Tongue (tissue), 1 donor: ENCODE measurements at regions not wholly inside any gene's neighbourhood (a gene's known extent, or its start where the extent isn't known, plus 50 kb on each side); places are given as distances from the start of the nearest gene placed in this dataset.
"Not testable (repeated sequence)": the region's sequence is repeated elsewhere in the genome, so short reads cannot be mapped to it uniquely, and the experiment has no call there.

Experiments
- DNase-seq: peaks from one replicate; pipeline ENCODE4 v3.0.0-alpha.2; 2015

DNA sequence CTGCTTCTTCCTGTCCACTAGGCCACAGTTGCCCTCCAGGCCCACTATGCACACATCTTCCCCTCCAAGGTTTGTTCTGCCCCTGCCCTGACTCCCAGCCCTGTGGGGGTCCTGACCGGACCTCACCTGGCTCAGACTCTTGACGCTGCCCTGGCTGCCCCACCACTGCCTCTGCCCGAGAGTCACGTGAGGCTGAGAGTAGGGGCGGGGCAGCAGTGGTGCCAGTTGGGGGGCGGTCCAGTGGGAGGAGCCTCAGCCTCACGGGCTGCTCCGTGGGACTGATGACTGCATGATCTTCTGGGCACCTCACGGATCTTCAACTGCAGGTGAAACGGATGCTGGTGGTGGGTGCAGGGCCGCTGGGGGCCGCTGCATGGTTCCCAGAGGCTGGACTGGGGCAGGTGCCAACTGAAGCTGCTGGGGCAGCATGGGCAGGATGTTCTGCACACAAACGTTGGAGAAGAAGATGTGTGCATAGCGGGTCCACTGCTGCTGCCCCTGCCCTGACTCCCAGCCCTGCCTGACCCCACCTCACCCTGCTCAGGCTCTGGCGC is 77.6 kb downstream of the HHIPL2 start:
- not testable (repeated sequence) for DNase-seq

DNA sequence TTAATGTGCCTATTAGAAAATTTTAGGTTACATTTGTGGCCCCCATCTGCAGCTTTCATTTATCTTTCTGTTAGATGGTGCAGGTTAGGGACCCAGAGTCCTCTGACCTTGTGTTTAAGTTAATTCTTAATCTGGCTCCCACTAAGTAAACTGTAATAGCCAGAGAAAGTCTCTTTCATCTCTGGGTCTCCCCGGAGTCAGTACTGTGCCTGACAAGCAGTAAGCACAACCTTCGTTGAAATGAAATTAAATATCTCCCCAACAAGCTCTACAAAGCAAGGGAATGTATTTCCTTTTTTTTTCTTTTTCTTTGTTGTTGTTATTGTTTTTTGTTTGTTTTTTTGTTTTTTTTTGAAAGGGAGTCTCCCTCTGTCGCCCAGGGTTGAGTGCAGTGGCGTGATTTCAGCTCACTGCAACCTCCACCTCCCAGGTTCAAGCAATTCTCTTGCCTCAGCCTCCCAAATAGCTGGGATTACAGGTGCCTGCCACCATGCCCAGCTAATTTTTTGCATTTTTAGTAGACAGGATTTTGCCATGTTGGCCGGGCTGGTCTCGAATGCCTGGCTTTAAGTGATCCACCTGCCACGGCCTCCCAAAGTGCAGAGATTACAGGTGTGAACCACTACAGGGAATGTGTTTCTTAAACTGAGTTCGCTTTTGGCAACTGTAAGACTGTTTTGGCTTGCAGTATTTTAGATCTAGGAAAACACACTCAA is 81.6 kb downstream of the HHIPL2 start:
- DNase-seq: no peak

DNA sequence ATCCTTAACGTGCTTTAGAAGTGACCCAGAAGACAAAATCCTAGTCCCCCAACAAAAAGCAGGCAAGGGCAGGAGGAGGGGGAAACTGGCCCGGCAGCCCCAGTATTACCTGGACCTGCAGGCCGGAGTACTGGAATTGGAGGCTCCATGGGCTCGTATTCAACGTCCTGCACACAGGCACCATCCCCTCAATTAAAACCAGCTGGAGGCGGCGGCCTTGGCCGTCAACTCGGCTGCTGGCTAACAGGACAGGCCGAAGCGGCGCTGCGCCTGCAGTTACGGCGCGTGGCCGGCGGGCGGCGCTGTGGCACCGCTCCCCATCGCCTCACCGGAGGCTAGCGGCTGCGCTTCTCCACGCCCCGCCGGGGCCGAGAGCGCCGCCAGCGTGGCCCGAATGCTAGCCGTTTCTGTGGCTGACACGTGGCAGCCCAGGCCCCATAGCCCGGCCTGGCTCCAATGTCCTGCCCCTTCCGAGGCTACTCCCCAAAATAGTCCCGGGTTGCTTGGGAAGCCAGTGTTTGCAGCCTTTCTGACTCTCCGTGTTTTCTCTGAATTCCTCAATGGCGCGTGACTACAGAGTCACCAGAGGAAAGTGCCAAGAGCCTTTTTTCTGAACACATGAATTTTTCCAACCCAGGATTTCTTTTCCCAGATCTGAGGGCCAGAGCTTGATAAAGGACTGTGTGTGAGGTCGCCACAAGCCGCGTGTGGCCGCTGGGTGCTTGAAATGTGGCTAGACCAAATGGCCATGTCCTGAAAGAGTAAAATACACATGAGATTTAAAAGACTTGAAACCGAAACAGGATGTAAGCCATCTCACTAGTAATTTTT is 82.5 kb downstream of the HHIPL2 start:
- DNase-seq: peak; percentile 91

DNA sequence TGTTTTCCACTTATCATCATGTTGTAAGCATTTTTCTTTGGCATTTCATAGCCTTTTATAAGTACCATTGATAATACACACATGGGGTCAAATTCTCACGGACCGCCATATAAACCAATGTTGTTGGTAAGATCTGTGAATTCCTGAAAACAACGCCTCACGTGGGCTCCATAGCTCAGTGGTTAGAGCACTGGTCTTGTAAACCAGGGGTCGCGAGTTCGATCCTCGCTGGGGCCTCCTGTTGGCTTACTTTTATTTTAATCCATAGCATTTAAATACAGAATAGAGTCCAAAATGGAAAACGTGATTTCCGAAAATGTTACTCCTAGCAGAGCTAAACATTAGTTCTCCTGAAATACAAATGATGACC is 83.1 kb downstream of the HHIPL2 start:
- DNase-seq: peak; percentile 77

DNA sequence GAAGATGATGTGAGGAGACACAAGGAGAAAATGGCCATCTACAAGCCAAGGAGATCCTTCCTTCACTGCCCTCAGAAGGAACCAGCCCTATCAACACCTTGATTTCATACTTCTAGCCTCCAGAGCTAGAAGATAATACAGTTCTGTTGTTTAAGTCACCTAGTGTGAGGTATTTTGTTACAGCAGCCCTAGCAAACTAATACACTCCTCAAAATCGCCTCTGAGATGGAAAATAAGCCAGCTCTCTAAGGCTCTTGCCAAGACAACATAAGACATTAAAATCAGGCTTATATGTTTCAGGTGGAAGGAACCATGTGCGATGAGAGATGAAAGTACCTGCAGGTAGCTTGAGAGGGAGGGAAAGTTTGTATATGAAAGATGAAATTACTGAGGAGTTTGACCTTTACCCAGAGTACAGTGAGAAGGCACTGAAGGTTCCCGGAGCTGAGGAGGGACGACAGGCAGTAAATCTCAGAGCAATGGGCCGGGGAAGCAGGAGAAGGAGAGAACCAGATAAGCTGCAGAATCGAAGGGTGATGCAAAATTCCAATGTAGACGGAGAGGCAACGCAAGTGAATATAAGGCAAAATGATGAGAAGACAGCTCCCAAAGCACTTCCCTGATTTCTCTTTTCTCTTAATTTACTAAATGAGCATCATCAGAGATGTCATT is 84.7 kb downstream of the HHIPL2 start:
- no peak for DNase-seq

DNA sequence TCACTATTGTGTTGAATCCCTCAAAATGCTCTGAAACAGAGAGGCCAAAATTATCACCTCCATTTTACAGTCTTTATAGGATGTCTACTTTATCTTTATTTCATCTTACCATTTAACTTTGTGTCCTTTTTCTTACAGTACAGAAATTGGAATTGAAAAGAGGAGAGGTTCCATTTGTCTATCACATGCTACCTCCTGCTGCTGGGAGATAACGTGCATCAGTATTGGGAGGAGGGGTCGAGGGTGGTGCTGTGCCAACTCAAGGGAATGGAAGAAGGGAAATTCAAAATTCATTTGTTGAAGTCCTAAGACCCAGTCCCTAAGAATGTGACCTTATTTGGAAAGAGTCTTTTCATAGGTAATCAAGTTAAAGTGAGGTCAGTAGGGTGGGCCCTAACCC is 85.3 kb downstream of the HHIPL2 start:
- no peak for DNase-seq

DNA sequence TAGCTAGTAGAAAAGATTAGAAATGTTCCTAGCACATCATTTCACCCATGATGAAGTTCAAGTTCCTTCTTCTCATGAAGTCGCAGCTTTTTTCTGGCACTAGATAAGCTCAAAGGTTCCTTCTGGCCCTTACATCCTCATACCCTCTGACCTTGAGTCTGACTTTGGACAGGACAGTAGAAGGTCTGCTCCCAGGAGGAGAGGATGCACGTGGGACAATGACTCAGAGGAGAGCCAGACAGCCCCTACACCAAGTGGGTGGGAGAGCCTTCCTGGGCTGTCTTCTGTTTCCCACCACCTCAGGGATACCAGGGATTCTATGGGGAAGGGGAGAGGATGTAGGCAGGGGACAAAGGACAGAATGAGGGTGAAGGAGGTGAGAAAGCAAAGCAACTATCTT is 86.0 kb downstream of the HHIPL2 start:
- DNase-seq: no peak

DNA sequence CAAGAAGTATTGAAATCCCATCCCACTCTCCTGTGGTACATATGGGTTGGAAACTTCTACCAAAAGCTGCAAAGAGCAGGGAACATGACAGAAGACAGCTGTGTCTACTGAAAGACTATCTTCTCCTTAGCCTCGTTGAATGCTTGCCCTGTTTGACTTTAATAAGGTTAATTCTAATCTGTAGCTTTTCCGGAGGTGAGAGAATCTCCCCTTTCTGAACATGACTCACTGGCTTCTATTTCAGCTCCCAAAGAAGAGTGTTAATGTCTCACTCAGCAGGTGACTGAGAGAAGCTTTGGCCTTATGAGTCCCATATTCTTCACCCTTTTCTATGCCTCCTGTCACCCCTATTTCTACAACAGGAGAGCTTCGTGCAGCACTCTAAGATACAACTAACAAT is 88.3 kb downstream of the HHIPL2 start:
- DNase-seq: no peak

DNA sequence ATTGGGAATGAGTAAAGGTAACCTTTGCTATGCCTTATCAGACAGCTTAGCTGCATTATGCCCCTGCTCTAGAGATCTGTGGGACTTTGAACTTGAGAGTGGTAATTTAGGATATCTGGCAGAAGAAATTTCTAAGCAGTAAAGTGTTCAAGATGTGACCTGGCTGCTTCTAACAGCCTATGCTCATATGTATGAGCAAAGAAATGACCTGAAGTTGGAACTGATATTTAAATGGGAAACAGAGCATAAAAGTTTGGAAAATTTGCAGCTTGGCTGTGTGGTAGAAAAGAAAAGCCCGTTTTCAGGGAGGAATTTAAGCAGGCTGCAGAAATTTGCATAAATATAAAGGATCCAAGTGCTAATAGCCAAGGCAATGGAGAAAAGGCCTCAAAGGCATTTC is 90.4 kb downstream of the HHIPL2 start:
- DNase-seq: no peak

DNA sequence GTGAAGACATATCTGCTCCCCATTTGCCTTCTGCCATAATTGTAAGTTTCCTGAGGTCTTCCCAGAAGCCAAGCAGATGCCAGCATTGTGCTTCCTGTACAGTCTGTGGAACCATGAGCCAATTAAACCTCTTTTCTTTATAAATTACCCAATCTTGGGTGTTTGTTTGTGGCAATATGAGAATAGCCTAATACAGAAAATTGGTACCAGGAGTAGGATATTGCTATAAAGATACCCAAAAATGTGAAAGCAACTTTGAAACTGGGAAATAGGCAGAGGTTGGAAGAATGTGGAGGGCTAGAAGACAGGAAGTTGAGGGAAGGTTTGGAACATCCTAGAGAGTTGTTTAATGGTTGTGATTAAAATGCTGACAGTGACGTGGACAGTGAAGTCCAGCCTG is 90.8 kb downstream of the HHIPL2 start:
- no peak for DNase-seq

DNA sequence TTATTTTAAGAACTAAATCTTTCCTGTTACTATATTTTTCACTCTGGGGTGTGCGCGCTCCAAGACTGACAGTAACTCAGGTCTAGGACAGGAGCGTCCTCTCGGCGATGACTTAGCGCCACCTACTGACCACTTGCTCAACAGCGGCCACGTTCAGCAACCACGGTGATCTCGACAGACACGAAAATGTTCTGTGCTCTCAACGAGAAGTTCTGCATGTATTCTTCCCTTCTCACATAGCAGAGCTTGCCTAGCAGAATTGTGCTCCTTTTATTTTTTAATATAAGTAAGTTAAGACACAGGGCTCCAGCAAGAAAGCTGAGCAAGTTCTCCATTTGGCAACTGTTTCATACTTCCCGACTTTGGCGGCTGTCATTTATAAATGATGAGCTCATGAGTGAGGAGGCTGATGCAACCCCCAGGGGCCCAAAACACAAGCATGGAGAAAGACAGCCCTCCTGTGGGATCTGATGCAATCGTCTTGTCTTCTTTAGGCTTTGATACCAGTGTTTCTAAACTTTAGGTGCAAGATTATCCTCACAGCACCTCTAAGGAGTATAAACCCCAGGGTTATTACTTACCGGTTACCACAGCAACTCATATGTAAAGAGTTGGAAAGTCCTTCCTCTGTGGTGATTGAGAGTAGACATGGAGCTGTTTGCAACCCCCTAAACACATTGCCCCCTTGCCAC is 92.6 kb downstream of the HHIPL2 start:
- DNase-seq: peak; percentile 95

DNA sequence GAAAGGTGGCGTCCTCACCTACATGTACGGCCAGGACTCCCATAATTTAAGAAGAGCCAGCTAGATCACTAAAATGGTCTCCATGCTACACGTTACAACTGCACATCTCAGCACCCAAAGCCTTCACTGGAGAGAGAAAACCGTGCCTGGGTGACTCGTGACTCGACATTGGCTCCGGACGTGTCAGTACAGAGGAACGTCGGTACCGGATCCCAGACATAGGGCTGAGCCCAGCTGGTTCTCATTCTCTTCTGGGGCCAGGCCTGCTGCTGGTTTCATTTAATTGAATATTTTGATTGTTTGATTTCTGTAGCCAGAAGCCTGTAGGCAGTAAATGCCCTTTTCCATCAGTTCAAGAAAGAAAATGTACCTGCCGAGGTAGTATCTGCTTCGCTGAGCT is 93.1 kb downstream of the HHIPL2 start:
- DNase-seq: no peak

DNA sequence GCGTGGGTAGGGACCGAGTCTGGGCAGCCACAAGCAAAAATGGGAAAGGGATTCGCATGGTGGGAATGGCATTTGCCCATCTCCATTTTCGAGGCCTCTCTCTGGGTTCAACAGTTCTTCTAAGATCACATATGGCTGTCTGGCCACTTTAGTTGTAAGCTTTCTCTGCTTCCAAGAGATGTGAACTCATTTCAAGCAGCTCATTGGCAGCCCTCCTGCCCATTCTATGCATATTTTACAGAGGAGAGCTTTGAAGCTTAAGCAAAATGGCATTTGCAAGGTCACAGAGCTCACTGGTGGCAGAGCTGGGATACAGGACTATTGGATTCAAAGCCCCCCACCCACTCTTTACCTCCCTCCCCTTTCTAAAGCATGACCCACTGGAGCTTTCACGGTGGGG is 93.7 kb downstream of the HHIPL2 start:
- DNase-seq: no peak

DNA sequence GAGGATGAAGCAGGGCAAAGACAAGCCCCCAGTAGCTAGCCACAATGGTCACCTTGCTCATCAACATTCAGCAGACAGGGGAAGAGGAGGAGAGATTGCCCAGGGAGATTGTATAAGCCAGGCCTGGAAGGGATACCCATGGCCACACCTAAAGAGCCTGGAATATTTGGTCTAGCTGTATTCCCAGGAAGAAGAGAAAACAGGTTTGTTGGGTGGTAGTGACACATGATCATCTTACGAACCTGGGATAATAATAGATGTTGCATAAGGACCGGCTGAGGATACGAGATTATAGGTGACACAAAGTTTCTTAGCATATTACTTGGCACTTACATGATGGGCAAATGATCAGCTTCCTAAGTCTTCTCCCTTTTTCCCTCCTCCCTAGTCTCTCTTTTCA is 95.9 kb downstream of the HHIPL2 start:
- DNase-seq: no peak

DNA sequence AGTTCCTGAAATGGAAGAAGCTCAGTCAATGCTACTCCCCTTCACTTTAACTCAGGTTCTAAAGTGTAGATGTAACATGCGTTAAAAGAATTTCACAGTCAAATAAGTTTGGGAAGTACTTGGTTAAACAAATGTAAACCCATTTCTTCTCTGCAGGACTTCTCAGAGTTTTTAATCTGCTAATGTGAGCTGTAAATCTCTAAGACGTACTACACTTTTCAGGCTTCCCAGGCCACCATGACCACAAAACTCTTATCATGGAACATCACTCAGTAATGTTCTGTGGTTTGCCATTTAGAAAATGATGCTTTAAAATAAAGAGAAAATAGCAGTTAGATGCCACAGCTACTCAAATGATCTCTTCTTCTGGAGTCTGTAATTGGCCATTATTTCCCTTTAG is 104.3 kb downstream of the HHIPL2 start:
- DNase-seq: no peak

DNA sequence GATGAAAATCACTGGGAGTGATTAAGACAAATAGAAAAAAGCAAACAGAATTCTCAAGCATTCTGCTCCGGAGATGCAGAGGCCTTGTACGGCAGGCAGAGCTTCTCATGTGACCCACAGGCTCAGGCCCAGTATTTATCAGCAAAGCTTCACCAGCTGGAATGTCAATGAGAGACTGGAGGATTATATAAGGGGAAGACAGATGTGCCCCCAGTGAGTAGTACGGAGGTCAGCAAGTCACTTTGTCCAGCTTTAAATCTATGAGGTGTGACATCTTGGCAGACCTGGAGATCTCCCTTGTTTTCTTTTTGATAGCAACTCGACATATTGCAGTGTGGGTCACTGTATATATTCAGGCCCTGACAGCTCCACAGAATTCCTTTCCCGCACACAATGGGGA is 106.8 kb downstream of the HHIPL2 start:
- no peak for DNase-seq

DNA sequence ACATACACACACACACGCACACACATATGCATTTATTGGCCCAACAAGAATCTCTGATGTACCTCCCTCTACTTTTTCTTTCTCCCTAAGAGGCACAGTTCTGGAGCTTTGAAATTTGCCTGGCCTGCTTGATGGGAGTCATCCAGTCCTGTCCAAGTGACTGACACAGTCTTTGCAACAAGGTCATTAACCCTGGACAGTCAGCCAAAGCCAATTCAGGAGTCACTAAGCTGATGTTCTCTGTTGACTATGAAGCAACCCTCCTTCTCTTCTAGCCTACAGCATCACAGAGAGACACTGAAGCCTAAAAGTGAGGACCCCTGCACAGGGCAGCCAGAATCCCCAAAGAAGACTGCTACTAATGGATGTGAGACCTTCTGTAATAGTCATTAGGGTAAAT is 123.1 kb downstream of the HHIPL2 start:
- no peak for DNase-seq

DNA sequence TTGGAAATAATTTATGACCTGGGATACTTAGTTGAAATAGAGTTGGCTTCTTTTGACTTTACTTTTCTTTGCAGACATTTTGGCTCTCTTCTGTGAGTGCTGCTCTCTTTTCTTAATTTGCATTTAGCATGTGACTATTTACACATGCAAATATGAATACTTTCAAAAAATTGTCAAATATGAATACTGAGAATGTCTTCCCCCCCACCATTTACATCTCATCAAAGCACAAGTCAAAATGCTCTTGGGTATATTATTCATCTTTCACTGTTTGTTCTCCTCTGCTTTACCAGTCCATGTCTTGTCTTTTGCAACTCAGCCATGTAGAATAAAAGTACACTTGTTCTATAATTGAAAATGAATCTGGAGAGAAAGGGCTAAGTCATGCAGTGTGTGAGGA is 126.5 kb downstream of the HHIPL2 start:
- DNase-seq: no peak

DNA sequence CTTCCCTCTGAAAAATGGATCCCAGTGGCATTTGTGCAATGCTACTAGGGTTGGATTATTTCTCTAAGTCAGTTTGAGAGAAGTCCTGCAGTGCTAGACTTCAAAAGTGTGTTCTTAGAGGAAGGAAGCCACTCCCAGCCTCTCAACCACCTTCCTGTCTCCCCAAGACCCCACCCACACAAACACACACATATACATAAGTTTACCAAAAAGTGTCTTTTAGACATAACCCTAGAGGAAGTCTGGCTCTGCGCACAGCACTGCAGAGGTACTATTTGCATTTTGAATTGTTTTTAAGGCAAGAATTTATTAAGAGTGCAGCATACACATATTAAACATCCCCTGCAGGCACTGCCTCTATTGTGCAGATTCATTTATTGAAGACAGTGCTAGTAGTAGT is 127.3 kb downstream of the HHIPL2 start:
- DNase-seq: no peak

DNA sequence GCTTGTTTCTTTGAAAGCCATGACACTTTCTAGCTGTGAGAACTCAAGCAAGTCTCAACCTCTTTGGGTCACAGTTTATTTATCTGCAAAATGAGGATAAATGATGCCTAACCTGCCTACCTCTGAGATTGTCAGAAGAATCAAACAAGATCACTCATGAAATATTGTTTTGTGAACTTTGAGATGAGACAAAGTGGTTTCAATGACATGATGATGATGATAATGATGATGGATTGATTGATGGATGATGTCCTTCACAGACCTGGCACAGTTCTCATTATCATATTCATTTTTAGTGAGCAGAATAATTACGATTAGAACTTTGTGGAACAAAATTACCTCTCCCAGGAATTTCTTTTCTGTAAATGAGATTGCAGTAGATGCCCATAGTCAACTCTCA is 129.2 kb downstream of the HHIPL2 start:
- no peak for DNase-seq

DNA sequence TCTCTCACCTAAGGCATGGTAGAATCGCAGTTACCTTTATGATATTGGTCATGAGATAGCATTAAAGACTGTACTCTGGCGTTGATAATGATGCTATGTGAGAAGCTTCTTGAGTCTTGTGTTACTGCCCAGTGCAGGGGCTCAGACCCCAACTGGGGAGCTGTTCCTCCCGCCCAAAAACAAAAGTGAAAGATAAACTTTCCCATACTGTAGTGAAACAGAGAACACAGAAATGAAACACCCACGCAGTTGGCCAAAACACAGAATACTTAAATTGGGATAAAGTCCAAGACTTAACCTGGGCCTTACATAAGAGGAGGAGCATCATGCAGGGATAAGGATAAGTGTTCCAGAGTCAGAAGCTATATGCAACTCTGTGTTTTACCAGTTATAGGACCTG is 130.6 kb downstream of the HHIPL2 start:
- no peak for DNase-seq

DNA sequence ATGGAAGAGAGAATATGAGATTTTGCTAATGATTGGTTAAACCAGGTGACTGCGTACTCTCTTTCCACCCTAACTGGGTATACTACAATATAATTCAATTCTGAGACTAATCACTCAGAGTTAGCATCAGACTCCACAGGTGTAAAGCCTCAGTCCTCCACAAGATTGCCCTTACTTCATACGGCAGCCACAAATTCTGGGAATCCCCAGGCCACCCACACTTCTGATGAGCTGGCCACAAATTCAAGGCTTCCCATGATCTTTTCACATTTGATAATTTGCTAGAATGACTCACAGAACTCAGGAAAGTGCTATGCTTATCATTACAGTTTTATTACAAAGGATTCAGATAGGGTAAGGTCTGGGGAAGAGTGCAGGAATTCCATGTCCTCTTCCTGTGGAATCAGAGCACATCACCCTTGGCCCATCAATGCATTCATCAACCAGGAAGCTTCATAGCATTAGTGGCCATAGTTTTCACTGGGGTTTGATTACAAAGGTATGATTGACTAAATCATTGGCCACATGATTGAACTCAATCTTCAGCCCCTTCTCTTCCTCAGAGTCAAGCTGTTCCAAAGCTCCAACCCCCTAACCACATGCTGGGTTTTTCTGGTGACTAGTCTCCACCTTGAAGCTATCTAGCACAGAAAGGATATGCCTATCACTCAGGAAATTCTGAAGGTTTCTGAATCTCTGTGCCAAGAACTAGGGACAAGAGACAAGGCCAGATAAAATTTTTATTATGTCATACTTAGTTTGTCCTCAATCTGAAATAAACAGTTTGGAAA is 131.7 kb downstream of the HHIPL2 start:
- no peak for DNase-seq
